ENCODE measurements at regions not wholly inside any gene's neighbourhood (a gene's known extent, or its start where the extent isn't known, plus 50 kb on each side); places are given as distances from the start of the nearest gene placed in this dataset.

- no peaks in the 10 kb centered on the region for H3K27me3 ChIP-seq
- peaks cover 0 to 14% (median 2%) of the 10 kb centered on the region in 4 donors for H3K4me1 ChIP-seq
- intact Hi-C loops (cut with DNase I) = no loop called here
- H3K36me3 ChIP-seq = no peaks in the 10 kb centered on the region
- H3K9me3 ChIP-seq = no peaks in the 10 kb centered on the region
- no peak overlapping the region for H3K4me3 ChIP-seq
- TF ChIP-seq EP300 (IDR thresholded peaks at IDR 0.05) (no peak), POLR2A (IDR thresholded peaks at IDR 0.05; ENCODE audit: low read depth) (no peak), CTCF (IDR thresholded peaks at IDR 0.05) (no peak)
- DNase-seq (ENCODE audit: extremely low spot score) = no peak
- H3K27ac ChIP-seq (replicated peaks in 1 of 4) = no peak overlapping the region
- 72% methylated on average over 8 of the region's 8 CpGs for WGBS
These were observed 152.0 kb upstream of the SGK1 start for GRCh38 chr6:134469702-134470456.

GRCh38 chr6:134468633-134469032, 150.7 kb upstream of the SGK1 start:
- no peak for DNase-seq (ENCODE audit: extremely low spot score)
- intact Hi-C loops (cut with DNase I) = no loop called here
- Histone ChIP-seq H3K36me3 (no peaks in the 10 kb centered on the region), H3K4me3 (no peak overlapping the region), H3K4me1 (peaks cover 0 to 14% (median 2%) of the 10 kb centered on the region in 4 donors), H3K27me3 (no peaks in the 10 kb centered on the region), H3K9me3 (no peaks in the 10 kb centered on the region), H3K27ac (replicated peaks in 1 of 4) (no peak overlapping the region)
- 43% methylated on average over 1 of the region's 1 CpG for WGBS
- TF ChIP-seq POLR2AphosphoS5 (IDR thresholded peaks at IDR 0.05) = no peak
- no peak for TF ChIP-seq POLR2A (IDR thresholded peaks at IDR 0.05; ENCODE audit: low read depth)
- no peak for TF ChIP-seq CTCF (IDR thresholded peaks at IDR 0.05)

- intact Hi-C loops (cut with DNase I) = no loop called here
- Histone ChIP-seq H3K4me1 (peaks cover 0 to 14% (median 2%) of the 10 kb centered on the region in 4 donors), H3K27me3 (no peaks in the 10 kb centered on the region), H3K9me3 (no peaks in the 10 kb centered on the region), H3K36me3 (no peaks in the 10 kb centered on the region), H3K27ac (replicated peaks in 1 of 4) (no peak overlapping the region), H3K4me3 (no peak overlapping the region)
- DNase-seq (ENCODE audit: extremely low spot score) = no peak
- WGBS = 68% methylated on average over 1 of the region's 1 CpG
- no peak for TF ChIP-seq POLR2AphosphoS5 (IDR thresholded peaks at IDR 0.05)
- TF ChIP-seq POLR2A (IDR thresholded peaks at IDR 0.05; ENCODE audit: low read depth) = no peak
- TF ChIP-seq CTCF (IDR thresholded peaks at IDR 0.05) = no peak
- no peak for TF ChIP-seq EP300 (IDR thresholded peaks at IDR 0.05)
These were observed 149.7 kb upstream of the SGK1 start for GRCh38 chr6:134467620-134468019.

GRCh38 chr6:134466771-134467525, 149.0 kb upstream of the SGK1 start:
- no peak overlapping the region for H3K27ac ChIP-seq (replicated peaks in 1 of 4)
- no peaks in the 10 kb centered on the region for H3K36me3 ChIP-seq
- no peaks in the 10 kb centered on the region for H3K27me3 ChIP-seq
- H3K9me3 ChIP-seq = no peaks in the 10 kb centered on the region
- 60% methylated on average over 2 of the region's 2 CpGs for WGBS
- intact Hi-C loops (cut with DNase I) = no loop called here
- no peak for DNase-seq (ENCODE audit: extremely low spot score)
- H3K4me3 ChIP-seq = no peak overlapping the region
- H3K4me1 ChIP-seq = peaks cover 0 to 14% (median 2%) of the 10 kb centered on the region in 4 donors
- TF ChIP-seq EP300 (IDR thresholded peaks at IDR 0.05) (no peak), POLR2AphosphoS5 (IDR thresholded peaks at IDR 0.05) (no peak), CTCF (IDR thresholded peaks at IDR 0.05) (no peak), POLR2A (IDR thresholded peaks at IDR 0.05; ENCODE audit: low read depth) (no peak)

All from esophagus muscularis mucosa (tissue), 4 donors.